GM12878 (cell line): ENCODE measurements at regions not wholly inside any gene's neighbourhood (a gene's known extent, or its start where the extent isn't known, plus 50 kb on each side); places are given as distances from the start of the nearest gene placed in this dataset.

Experiments used
- ATAC-seq: fragments of 200-7000 bp; cut with Tn5 transposase; 3 replicates; pipeline ENCODE4 v1.9.1; 2020; ENCODE audit warnings: mild to moderate bottlenecking, moderate library complexity
- BruUV-seq: library from RNA; stranded (reverse); fragments of 400-500 nt; replicated peaks from 2 replicates; lab custom pipeline; 2021; lab: Mats Ljungman, UMichigan
- CTCF ChIA-PET: fragments of 300-600 bp; sonication (Branson Sonifier 250); formaldehyde crosslinking; extraction: SDS; loops from one replicate; lab custom pipeline; 2021; ENCODE audit warnings: inconsistent platforms; lab: Yijun Ruan, JAX
- POLR2A ChIA-PET: fragments of 350-600 bp; formaldehyde crosslinking; extraction: SDS; loops from one replicate; lab custom pipeline; 2021; ENCODE audit warnings: inconsistent platforms; lab: Charles Lee
- RAD21 ChIA-PET: fragments of 300-600 bp; sonication (Branson Sonifier 250); formaldehyde crosslinking; loops from one replicate; lab custom pipeline; 2023; ENCODE audit warnings: antibody characterized with exemption; ENCODE audit not compliant: unreplicated experiment; lab: Charles Lee
- SMC1A ChIA-PET: fragments of 300-600 bp; sonication (Branson Sonifier 250); formaldehyde crosslinking; loops from one replicate; lab custom pipeline; 2023; ENCODE audit not compliant: unreplicated experiment, uncharacterized antibody; lab: Charles Lee
- DNase-seq: peaks from one replicate; pipeline ENCODE4 v3.0.0-alpha.2; 2011; ENCODE audit warnings: low read depth, low spot score
- FAIRE-seq: peaks from 3 replicates; lab custom pipeline; 2011; peaks lifted over from hg19 to GRCh38; lab: Jason Lieb, UNC
- H2AFZ ChIP-seq: 2 replicates; pipeline ENCODE4 v1.6.0; 2011; ENCODE audit warnings: low read depth, low read length, control low read depth; ENCODE audit not compliant: control insufficient read depth
- H3K27ac ChIP-seq: 2 replicates; pipeline ENCODE4 v1.5.1; 2011; ENCODE audit warnings: control low read depth; ENCODE audit not compliant: control insufficient read depth, insufficient read depth
- H3K27me3 ChIP-seq, 2 experiments: replicated peaks in 1 of 2; 2 replicates each; pipeline versions ENCODE4 v1.6.0 to v1.6.1; 2011; ENCODE audit warnings: low read length in 1 of 2; ENCODE audit not compliant: control insufficient read depth in 2 of 2, insufficient read depth in 2 of 2
- H3K36me3 ChIP-seq, 2 experiments: 2 replicates each; pipeline ENCODE4 v1.5.1; 2011; ENCODE audit warnings: low read length in 1 of 2; ENCODE audit not compliant: control insufficient read depth in 2 of 2, insufficient read depth in 2 of 2
- H3K4me1 ChIP-seq: 2 replicates; pipeline ENCODE4 v1.6.1; 2011; ENCODE audit warnings: mild to moderate bottlenecking, low read length, moderate library complexity, mixed read lengths; ENCODE audit not compliant: control insufficient read depth, insufficient read depth
- H3K4me2 ChIP-seq: 2 replicates; pipeline ENCODE4 v1.6.0; 2011; ENCODE audit warnings: control low read depth; ENCODE audit not compliant: control insufficient read depth, insufficient read depth
- H3K4me3 ChIP-seq: fragments of 200-600 bp; sonication (generic); 2 replicates; pipeline ENCODE4 v1.5.1; 2016
- H3K79me2 ChIP-seq: 2 replicates; pipeline ENCODE4 v1.6.0; 2011; ENCODE audit warnings: low read length; ENCODE audit not compliant: control insufficient read depth, insufficient read depth
- H3K9ac ChIP-seq: 2 replicates; pipeline ENCODE4 v1.8.0; 2011; ENCODE audit warnings: low read length, control low read depth, mixed read lengths; ENCODE audit not compliant: control insufficient read depth, insufficient read depth
- H3K9me3 ChIP-seq: replicated peaks from 3 replicates; pipeline ENCODE4 v1.5.1; 2011; ENCODE audit warnings: mild to moderate bottlenecking, low read length; ENCODE audit not compliant: control insufficient read depth, insufficient read depth
- H4K20me1 ChIP-seq: 2 replicates; pipeline ENCODE4 v1.6.0; 2011; ENCODE audit not compliant: control insufficient read depth, insufficient read depth
- EP300 ChIP-seq, 2 experiments: fragments of 150-350 bp in 1 of 2; IDR thresholded peaks; 2 replicates each; pipeline ENCODE4 v1.6.1; 2011 to 2012; ENCODE audit warnings: low read depth in 2 of 2, low read length in 2 of 2, borderline replicate concordance in 1 of 2, improper control_type of control experiment in 1 of 2, inconsistent platforms in 1 of 2; ENCODE audit not compliant: control insufficient read depth in 1 of 2
- KAT2A ChIP-seq: conservative IDR thresholded peaks from 2 replicates; pipeline ENCODE4 v1.6.1; 2011; ENCODE audit warnings: low read depth, low read length; ENCODE audit not compliant: control insufficient read depth
- MYC ChIP-seq: IDR thresholded peaks from 2 replicates; pipeline ENCODE4 v1.6.1; 2011; ENCODE audit warnings: mild to moderate bottlenecking, low read length, moderate library complexity, inconsistent platforms; ENCODE audit not compliant: insufficient read depth, insufficient replicate concordance, insufficient read length, severe bottlenecking
- PKNOX1 ChIP-seq: fragments of 450-650 bp; IDR thresholded peaks from 2 replicates; pipeline ENCODE4 v1.6.1; 2016; ENCODE audit warnings: mild to moderate bottlenecking
- POLR2A ChIP-seq: IDR thresholded peaks from 2 replicates; pipeline ENCODE4 v1.6.1; 2011; ENCODE audit warnings: low read depth, mild to moderate bottlenecking, low read length
- RFX5 ChIP-seq: IDR thresholded peaks from 2 replicates; pipeline ENCODE4 v1.6.1; 2011; ENCODE audit warnings: low read depth, low read length, improper control_type of control experiment
- SMARCA5 ChIP-seq: fragments of 450-650 bp; IDR thresholded peaks from 2 replicates; pipeline ENCODE4 v1.6.1; 2017; ENCODE audit warnings: mild to moderate bottlenecking
- WGBS: methylation state at CpG from one replicate; pipeline ENCODE4 v1.1.6; 2016; ENCODE audit warnings: low lambda C conversion rate; ENCODE audit not compliant: insufficient replicate concordance, insufficient coverage; ENCODE audit errors: missing lambda C conversion rate; 5-methylcytosine and 5-hydroxymethylcytosine counted together
- in situ Hi-C: fragments of 300-500 bp; cut with MboI; formaldehyde crosslinking; loops from 9 replicates; pipeline ENCODE4 v1.14.3; 2018; ENCODE audit warnings: mixed read lengths
- intact Hi-C: fragments of 100-400 bp; cut with micrococcal nuclease; formaldehyde crosslinking; loops from one replicate; pipeline ENCODE4 v1.14.2; 2022; ENCODE audit not compliant: unreplicated experiment
- TF ChIP-seq, protein P1 (sequence below): IDR thresholded peaks from 2 replicates; pipeline ENCODE4 v1.6.1; 2012; ENCODE audit warnings: improper control_type of control experiment, low read depth, low read length; ENCODE audit not compliant: insufficient replicate concordance

DNA sequence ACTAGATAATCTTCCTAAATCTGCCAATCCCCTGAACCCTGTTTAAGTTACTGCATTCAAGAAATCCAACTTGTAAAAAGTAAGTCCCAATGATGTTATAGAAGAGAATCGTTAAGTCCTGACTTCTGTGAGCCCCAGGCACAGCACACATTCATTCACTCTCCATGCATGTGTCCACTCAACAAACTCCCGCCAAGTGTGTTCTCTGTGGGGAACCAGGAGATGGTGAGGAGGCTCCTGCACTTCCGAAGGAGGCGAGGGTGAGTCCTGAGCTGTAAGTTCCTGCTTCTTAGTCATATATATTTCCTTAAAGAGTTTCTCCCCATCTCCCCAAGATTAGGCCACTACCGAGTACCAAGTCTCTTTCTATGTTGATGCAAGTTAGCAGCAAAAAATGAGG lies 635.0 kb upstream of the ID2 start:
- H3K9me3 ChIP-seq, result peaks cover 10% of the 10 kb centered on the region; the same call in 2 of the 3 replicates
- DNase-seq (no peak), ATAC-seq (no peak), FAIRE-seq (no peak)
- no peak overlapping the region for H2AFZ ChIP-seq
- no peak overlapping the region for H3K9ac ChIP-seq
- no peaks in the 10 kb centered on the region for H3K79me2 ChIP-seq
- no peak overlapping the region for H3K27ac ChIP-seq
- H3K4me3 ChIP-seq, result no peak overlapping the region
- no TSS peak for BruUV-seq
- ChIA-PET SMC1A (interaction anchor here (0.9 to 1.0 kb wide), 2 partner anchors 11 to 30 kb away, joined by 3 read pairs; no protein-coding TSS in a partner anchor), RAD21 (no interaction called here), POLR2A (no interaction called here), CTCF (interaction anchor here (0.6 kb wide), 1 partner anchor 43 kb away, joined by 3 read pairs; no protein-coding TSS in a partner anchor)
- no peaks in the 10 kb centered on the region for H3K27me3 ChIP-seq
- H4K20me1 ChIP-seq, result no peaks in the 10 kb centered on the region
- H3K36me3 ChIP-seq, result no peaks in the 10 kb centered on the region
- in situ Hi-C loops (no loop called here), intact Hi-C loops (no loop called here)
- peaks cover 21% of the 10 kb centered on the region for H3K4me1 ChIP-seq
- 36% methylated on average over 5 of the region's 5 CpGs for WGBS
- no peak overlapping the region for H3K4me2 ChIP-seq
- TF ChIP-seq RFX5, result no peak
- no peak for TF ChIP-seq POLR2A
- TF ChIP-seq, protein P1, sequence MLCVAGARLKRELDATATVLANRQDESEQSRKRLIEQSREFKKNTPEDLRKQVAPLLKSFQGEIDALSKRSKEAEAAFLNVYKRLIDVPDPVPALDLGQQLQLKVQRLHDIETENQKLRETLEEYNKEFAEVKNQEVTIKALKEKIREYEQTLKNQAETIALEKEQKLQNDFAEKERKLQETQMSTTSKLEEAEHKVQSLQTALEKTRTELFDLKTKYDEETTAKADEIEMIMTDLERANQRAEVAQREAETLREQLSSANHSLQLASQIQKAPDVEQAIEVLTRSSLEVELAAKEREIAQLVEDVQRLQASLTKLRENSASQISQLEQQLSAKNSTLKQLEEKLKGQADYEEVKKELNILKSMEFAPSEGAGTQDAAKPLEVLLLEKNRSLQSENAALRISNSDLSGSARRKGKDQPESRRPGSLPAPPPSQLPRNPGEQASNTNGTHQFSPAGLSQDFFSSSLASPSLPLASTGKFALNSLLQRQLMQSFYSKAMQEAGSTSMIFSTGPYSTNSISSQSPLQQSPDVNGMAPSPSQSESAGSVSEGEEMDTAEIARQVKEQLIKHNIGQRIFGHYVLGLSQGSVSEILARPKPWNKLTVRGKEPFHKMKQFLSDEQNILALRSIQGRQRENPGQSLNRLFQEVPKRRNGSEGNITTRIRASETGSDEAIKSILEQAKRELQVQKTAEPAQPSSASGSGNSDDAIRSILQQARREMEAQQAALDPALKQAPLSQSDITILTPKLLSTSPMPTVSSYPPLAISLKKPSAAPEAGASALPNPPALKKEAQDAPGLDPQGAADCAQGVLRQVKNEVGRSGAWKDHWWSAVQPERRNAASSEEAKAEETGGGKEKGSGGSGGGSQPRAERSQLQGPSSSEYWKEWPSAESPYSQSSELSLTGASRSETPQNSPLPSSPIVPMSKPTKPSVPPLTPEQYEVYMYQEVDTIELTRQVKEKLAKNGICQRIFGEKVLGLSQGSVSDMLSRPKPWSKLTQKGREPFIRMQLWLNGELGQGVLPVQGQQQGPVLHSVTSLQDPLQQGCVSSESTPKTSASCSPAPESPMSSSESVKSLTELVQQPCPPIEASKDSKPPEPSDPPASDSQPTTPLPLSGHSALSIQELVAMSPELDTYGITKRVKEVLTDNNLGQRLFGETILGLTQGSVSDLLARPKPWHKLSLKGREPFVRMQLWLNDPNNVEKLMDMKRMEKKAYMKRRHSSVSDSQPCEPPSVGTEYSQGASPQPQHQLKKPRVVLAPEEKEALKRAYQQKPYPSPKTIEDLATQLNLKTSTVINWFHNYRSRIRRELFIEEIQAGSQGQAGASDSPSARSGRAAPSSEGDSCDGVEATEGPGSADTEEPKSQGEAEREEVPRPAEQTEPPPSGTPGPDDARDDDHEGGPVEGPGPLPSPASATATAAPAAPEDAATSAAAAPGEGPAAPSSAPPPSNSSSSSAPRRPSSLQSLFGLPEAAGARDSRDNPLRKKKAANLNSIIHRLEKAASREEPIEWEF, result no peak
- TF ChIP-seq SMARCA5, result no peak
- TF ChIP-seq EP300 (IDR thresholded peaks at IDR 0.05; ENCODE audit: borderline replicate concordance in 1 of 2, control insufficient read depth in 1 of 2, low read depth in 2 of 2, low read length in 2 of 2), result no peak
- no peak for TF ChIP-seq KAT2A
- no peak for TF ChIP-seq PKNOX1
- no peak for TF ChIP-seq MYC
